ENCODE measurements at regions not wholly inside any gene's neighbourhood (a gene's known extent, or its start where the extent isn't known, plus 50 kb on each side); places are given as distances from the start of the nearest gene placed in this dataset.

DNA sequence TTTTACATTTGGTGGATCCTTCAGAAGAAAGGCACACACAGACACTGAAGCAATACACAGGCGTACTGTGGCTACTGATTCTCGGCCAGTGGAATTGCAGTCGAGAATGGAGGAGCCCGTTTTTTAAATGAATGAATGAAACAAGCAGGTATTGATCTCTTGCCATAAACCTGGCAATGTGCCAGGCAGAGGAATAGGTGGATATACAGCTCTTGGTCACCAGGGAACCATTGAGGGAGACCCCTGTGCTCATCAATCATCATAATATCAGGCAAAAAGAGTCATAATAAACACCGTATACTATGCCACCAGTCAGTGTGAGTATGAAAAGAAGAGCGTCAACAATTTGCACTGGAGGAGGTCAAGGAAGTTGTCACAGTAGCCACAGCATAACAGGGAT is 140.3 kb upstream of the FOXF1 start:
- Histone ChIP-seq H3K36me3 (replicated peaks; ENCODE audit: insufficient read depth, low read length) (no peaks in the 10 kb centered on the region), H3K27me3 (replicated peaks; ENCODE audit: insufficient read depth, low read length) (peaks cover 73% of the 10 kb centered on the region), H3K27ac (ENCODE audit: low read length) (no peak overlapping the region), H3K79me2 (ENCODE audit: low read length) (no peaks in the 10 kb centered on the region), H3K4me3 (ENCODE audit: low read length) (no peak overlapping the region), H3K4me2 (ENCODE audit: low read depth, low read length) (no peak overlapping the region), H3K4me1 (ENCODE audit: low read length) (no peaks in the 10 kb centered on the region), H3K9ac (ENCODE audit: low read length) (no peak overlapping the region), H3K9me3 (replicated peaks; ENCODE audit: insufficient read depth, low read length) (no peaks in the 10 kb centered on the region), H3F3A (ENCODE audit: insufficient read depth, low read length) (no peaks in the 10 kb centered on the region), H4K20me1 (ENCODE audit: insufficient read depth, low read length) (no peaks in the 10 kb centered on the region), H3K9me2 (replicated peaks; ENCODE audit: insufficient read depth, low read length) (no peaks in the 10 kb centered on the region), H2AFZ (ENCODE audit: low read length) (no peak overlapping the region)
- no peak for DNase-seq
- TF ChIP-seq, protein P1, sequence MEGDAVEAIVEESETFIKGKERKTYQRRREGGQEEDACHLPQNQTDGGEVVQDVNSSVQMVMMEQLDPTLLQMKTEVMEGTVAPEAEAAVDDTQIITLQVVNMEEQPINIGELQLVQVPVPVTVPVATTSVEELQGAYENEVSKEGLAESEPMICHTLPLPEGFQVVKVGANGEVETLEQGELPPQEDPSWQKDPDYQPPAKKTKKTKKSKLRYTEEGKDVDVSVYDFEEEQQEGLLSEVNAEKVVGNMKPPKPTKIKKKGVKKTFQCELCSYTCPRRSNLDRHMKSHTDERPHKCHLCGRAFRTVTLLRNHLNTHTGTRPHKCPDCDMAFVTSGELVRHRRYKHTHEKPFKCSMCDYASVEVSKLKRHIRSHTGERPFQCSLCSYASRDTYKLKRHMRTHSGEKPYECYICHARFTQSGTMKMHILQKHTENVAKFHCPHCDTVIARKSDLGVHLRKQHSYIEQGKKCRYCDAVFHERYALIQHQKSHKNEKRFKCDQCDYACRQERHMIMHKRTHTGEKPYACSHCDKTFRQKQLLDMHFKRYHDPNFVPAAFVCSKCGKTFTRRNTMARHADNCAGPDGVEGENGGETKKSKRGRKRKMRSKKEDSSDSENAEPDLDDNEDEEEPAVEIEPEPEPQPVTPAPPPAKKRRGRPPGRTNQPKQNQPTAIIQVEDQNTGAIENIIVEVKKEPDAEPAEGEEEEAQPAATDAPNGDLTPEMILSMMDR (IDR thresholded peaks at IDR 0.05; ENCODE audit: low read length): no peak
- no peak for TF ChIP-seq EZH2 (optimal IDR thresholded peaks at IDR 0.05; ENCODE audit: low read depth, low read length)
- TF ChIP-seq EZH2phosphoT487 (IDR thresholded peaks at IDR 0.05; ENCODE audit: low read length): no peak

DNA sequence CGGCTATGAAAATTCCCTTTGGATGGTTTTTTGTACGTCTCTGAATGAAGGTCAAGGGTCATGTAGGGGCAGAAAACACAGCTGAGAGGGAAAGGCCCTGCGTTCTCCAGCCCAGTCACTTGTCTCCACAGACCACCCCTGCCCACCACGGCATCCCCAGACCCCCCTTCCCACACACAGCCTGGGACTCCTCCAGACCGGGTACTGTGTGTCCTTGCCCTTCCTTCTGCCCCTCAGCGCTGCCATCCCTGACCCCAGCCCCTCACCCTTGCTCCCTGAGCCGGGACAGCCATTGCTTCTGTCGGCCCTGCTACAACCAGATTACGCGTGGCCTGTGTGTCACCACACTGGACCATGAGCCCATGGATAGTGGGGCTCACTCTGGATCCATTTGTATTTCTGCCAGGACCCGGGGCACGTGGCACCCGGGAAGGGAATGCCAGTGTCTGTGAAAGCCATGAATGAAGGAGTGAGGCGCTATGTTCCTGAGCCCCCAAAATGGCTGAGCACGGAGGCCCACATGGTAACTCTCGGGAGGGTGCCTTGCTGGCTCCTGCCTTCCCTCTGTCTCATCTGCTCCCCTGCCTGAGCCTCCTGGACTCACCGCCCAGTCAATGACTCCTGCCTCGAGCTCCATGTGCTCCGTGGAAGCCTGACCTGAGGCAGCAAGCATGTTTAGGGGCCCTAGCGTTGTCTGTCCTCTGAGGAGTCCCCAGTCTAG is 139.1 kb upstream of the FOXF1 start:
- H3K27me3 ChIP-seq (replicated peaks; ENCODE audit: insufficient read depth, low read length): peaks cover 73% of the 10 kb centered on the region
- no peak overlapping the region for H2AFZ ChIP-seq (ENCODE audit: low read length)
- no peaks in the 10 kb centered on the region for H4K20me1 ChIP-seq (ENCODE audit: insufficient read depth, low read length)
- TF ChIP-seq EZH2 (optimal IDR thresholded peaks at IDR 0.05; ENCODE audit: low read depth, low read length) (no peak), EZH2phosphoT487 (IDR thresholded peaks at IDR 0.05; ENCODE audit: low read length) (no peak)
- TF ChIP-seq, protein P1 (IDR thresholded peaks at IDR 0.05; ENCODE audit: low read length): no peak
- H3K79me2 ChIP-seq (ENCODE audit: low read length): no peaks in the 10 kb centered on the region
- H3K4me2 ChIP-seq (ENCODE audit: low read depth, low read length): no peak overlapping the region
- no peaks in the 10 kb centered on the region for H3K9me3 ChIP-seq (replicated peaks; ENCODE audit: insufficient read depth, low read length)
- H3K4me1 ChIP-seq (ENCODE audit: low read length): no peaks in the 10 kb centered on the region
- H3K9ac ChIP-seq (ENCODE audit: low read length): no peak overlapping the region
- DNase-seq: no peak
- no peak overlapping the region for H3K4me3 ChIP-seq (ENCODE audit: low read length)
- no peaks in the 10 kb centered on the region for H3K9me2 ChIP-seq (replicated peaks; ENCODE audit: insufficient read depth, low read length)
- no peak overlapping the region for H3K27ac ChIP-seq (ENCODE audit: low read length)
- H3F3A ChIP-seq (ENCODE audit: insufficient read depth, low read length): no peaks in the 10 kb centered on the region
- no peaks in the 10 kb centered on the region for H3K36me3 ChIP-seq (replicated peaks; ENCODE audit: insufficient read depth, low read length)

DNA sequence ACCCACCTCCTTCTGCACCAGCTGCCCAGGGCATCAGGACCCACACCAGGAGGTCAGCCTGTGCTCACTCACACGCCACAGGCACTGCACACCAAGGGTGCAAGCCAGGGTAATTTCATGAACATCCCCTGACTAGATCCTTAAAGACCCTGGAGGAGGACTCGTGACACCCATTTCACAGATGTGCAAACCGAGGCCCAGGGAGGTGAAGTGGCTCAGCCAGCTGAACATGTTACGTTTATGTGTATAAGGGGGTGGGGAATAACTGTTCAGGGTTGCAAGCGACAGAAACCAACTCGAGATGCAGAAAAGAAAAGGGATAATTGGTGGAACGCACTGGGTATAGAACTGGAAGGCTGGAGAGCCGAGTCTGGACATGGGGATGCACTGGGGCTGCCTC is 138.1 kb upstream of the FOXF1 start:
- TF ChIP-seq, protein P1 (IDR thresholded peaks at IDR 0.05; ENCODE audit: low read length): no peak
- no peak for TF ChIP-seq EZH2phosphoT487 (IDR thresholded peaks at IDR 0.05; ENCODE audit: low read length)
- no peak for TF ChIP-seq EZH2 (optimal IDR thresholded peaks at IDR 0.05; ENCODE audit: low read depth, low read length)
- Histone ChIP-seq H3K27me3 (replicated peaks; ENCODE audit: insufficient read depth, low read length) (peaks cover 72% of the 10 kb centered on the region), H3K36me3 (replicated peaks; ENCODE audit: insufficient read depth, low read length) (no peaks in the 10 kb centered on the region), H3K27ac (ENCODE audit: low read length) (no peak overlapping the region), H3K4me3 (ENCODE audit: low read length) (no peak overlapping the region), H3K9ac (ENCODE audit: low read length) (no peak overlapping the region), H3K9me2 (replicated peaks; ENCODE audit: insufficient read depth, low read length) (no peaks in the 10 kb centered on the region), H3K4me1 (ENCODE audit: low read length) (no peaks in the 10 kb centered on the region), H3F3A (ENCODE audit: insufficient read depth, low read length) (no peaks in the 10 kb centered on the region), H3K79me2 (ENCODE audit: low read length) (no peaks in the 10 kb centered on the region), H2AFZ (ENCODE audit: low read length) (no peak overlapping the region), H3K4me2 (ENCODE audit: low read depth, low read length) (no peak overlapping the region), H3K9me3 (replicated peaks; ENCODE audit: insufficient read depth, low read length) (no peaks in the 10 kb centered on the region), H4K20me1 (ENCODE audit: insufficient read depth, low read length) (no peaks in the 10 kb centered on the region)
- no peak for DNase-seq
